ENCODE measurements at regions not wholly inside any gene's neighbourhood (a gene's known extent, or its start where the extent isn't known, plus 50 kb on each side); places are given as distances from the start of the nearest gene placed in this dataset.
"Not testable (repeated sequence)": the region's sequence is repeated elsewhere in the genome, so short reads cannot be mapped to it uniquely, and the experiment has no call there.

DNA sequence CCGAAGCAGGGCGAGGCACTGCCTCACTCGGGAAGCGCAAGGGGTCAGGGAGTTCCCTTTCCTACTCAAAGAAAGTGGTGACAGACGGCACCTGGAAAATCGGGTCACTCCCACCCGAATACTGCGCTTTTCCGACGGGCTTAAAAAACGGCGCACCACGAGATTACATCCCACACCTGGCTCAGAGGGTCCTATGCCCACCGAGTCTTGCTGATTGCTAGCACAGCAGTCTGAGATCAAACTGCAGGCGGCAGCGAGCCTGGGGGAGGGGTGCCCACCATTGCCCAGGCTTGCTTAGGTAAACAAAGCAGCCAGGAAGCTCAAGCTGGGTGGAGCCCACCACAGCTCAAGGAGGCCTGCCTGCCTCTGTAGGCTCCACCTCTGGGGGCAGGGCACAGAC is 549.4 kb downstream of the KIF20B start:
- not testable (repeated sequence) for DNase-seq (ENCODE audit: low read depth in 2 of 2)

DNA sequence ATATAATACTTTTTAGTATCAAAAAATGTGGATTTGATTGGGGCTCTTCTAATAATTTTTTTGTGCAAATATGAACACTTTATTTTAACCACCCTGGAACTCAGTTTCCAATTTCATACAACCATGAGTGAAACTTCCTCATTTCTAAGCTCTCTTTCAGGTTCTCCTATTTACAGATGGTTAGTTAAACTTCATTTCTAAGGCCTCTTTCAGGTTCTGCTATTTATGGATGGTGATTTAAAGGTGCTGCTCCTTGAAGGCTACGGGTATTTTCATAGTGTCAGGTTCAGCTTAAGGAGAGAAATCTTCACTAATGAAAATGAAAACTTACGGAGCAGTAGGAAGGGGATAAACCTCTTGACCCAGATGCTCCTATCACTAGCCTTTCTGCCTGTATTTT is 568.3 kb downstream of the KIF20B start:
- DNase-seq (ENCODE audit: low read depth in 2 of 2), result no peak

DNA sequence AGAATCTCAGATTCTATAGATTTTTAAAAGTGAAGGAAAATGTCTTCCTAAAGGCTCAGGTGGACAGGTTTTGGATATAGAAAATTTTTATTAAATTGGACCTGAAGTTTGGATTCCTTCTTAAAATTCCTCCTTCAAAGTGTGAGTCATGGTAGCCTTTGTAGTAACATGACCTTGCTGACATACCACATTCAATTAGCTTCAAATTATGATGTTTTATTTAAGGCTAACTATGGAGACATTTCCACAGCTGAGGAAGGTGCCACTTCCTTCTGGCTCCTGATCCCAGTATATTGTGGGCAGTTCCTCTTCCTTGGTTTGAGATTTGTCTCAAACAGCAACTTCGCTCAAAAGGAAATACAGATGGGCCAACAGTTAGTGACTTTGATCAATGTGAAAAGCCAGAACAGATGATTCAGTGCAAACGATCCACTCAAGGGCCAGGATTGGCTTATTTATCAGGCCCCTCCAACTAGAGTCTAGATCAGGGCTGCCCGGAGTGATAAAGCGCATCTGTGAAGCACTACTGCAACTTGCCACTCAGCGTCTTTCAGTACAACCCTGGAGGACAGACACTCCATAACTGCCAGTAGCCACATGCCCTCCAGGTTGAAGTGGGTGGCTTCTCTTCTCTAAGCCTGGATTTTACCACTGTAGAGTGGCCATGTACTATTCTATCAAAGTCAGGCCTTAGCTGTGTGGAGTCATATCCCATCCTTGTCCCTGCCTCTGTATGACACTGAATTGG is 573.5 kb downstream of the KIF20B start:
- no peak for DNase-seq (ENCODE audit: low read depth in 2 of 2)

DNA sequence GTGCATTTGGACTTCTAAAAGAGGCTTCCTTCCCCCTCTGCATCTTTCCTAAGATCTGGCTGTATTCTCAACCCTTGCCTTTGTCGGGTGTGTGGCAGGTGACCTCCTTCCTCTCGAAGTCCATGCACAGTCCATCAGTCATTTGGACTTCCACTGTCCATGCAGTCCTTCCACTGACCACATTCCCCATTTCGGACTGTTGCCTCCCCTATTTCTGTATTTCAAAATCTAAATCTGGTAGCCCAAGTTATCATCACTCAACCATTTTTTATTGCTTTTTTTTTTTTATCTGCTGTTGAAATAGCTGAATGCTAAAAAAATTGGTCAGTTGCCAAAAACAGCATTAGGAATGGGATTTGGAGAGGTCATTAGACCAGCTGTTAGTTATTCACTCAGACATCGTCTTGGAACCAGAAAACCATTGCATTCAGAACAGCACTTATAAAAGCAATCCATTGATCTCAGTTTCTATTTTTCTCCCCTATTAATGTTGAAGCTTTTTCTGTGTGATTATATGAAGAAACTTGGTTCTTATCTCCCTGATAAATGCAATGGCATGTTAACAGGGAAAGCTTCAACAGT is 575.6 kb downstream of the KIF20B start:
- DNase-seq (ENCODE audit: low read depth in 2 of 2), result no peak

DNA sequence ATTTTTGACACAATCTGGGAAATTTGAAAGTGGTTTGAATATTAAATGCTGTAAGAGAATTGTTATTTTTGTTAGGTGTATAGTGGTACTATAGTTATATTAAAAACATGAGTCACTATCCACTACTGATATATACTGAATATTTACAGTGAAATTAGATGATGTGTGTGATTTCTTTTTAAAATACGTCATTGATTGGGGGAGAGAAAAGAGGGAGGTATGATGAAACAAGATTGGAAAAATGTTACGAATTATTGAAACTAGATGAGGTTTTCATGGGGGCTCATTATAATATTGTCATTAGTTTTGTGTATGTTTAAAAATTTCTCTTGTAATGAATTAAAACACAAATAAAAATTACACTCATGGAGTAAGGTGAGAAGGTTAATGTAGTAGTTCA is 571.4 kb downstream of the HTR7 start:
- DNase-seq (ENCODE audit: low read depth in 2 of 2), result no peak

DNA sequence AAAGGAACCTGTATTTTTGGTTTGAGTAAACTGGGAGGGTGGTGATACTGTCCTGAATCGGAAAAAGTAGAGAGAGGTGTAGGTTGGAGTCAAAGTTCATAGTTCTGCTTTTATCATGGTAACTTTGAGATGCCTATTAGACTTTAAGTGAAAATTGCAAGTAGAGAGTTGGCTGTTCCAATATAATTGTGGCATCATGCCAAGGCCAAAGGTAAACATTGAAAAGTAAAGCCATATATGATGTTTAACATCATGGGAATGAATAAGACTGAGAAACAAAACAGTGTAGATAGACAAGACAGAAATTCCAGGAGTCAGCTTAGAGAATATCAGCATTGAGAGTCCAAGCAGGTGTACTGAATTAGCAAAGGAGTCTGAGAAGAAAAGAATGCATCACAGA is 570.9 kb downstream of the HTR7 start:
- DNase-seq (ENCODE audit: low read depth in 2 of 2), result no peak

DNA sequence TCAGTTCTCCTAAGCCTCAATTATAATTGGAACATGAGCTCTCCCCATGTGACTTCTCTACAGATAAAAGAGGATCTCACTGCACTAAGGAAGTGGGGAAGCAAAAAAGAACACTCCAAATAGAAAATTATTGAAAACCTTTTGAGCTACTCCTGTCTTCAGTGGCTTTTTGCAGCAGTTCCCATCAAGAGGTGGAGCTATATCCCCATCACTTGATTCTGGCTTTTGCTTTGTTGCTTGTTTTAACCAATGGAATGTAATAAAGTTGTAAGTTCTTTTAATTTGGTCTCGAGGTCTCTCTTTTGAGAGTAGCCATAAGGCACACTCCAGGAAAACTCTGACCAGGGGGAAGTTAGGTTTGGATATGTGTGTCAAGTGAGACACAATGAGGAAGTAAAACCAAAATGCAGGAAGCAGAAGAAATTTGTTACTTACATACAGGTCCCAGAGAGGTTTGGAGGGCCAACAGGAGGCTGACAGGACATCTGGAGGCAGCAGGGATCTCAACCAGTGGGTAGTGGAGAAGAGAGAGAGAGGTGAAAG is 569.4 kb downstream of the HTR7 start:
- DNase-seq (ENCODE audit: low read depth in 2 of 2), result no peak

DNA sequence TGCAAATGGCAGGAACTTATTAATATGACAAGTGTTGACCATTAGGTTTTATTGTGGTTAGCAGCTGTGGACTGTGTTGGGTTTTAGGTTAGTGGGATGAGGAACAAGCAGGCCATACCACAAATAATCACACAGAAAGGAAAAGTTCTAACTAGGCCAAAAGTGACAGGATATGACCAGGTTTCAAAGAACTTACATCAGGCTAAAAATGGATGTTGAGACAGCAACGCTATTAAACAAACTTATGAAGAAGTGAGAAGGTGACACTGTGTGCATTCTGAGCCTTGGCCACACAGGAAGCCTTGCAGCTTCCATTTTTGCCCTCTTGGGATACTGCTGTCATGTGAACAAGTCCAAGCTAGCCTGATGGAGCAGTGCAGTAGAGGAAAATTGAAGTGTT is 568.8 kb downstream of the HTR7 start:
- no peak for DNase-seq (ENCODE audit: low read depth in 2 of 2)

DNA sequence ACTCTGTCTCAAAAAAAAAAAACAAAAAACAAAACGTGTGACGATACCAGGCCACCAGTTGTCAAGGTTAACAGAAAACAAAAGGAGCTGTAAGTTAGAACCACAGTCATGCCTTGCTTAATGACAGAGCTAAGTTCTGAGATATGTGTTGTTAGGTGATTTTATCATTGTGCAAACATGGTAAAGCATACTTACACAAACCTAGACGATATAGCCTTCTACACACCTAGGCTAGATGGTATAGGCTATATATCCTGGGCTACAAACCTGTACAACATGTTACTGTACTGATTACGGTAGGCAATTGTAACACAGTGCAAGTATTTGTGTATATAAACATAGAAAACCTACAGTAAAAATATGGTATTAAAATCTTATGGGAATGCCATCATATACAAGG is 564.2 kb downstream of the HTR7 start:
- no peak for DNase-seq (ENCODE audit: low read depth in 2 of 2)

DNA sequence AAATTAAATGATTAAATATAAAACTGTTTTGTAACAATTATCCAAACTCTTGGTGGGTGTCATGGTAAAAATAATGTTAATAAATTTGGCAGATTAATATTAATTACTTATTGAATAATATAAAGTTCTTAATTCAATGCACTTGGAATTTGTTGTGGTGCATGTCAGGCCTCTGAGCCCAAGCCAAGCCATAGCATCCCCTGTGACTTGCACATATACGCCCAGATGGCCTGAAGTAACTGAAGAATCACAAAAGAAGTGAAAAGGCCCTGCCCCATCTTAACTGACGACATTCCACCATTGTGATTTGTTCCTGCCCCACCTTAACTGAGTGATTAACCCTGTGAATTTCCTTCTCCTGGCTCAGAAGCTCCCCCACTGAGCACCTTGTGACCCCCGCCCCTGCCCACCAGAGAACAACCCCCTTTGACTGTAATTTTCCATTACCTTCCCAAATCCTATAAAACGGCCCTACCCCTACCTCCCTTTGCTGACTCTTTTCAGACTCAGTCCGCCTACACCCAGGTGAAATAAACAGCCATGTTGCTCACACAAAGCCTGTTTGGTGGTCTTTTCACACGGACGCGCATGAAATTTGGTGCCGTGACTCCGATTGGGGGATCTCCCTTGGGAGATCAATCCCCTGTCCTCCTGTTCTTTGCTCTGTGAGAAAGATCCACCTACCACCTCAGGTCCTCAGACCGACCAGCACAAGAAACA is 562.9 kb downstream of the HTR7 start:
- not testable (repeated sequence) for DNase-seq (ENCODE audit: low read depth in 2 of 2)

DNA sequence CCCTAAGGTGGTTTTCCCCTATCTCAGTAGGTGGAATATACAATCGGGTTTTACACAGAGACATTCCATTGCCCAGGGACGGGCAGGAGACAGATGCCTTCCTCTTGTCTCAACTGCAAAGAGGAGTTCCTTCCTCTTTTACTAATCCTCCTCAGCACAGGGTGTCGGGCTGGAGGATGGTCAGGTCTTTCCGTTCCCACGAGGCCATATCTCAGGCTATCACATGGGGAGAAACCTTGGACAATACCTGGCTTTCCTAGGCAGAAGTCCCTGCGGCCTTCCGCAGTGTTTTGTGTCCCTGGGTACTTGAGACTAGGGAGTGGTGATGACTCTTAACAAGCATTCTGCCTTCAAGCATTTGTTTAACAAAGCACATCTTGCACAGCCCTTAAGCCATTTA is 555.8 kb downstream of the HTR7 start:
- not testable (repeated sequence) for DNase-seq (ENCODE audit: low read depth in 2 of 2)

DNA sequence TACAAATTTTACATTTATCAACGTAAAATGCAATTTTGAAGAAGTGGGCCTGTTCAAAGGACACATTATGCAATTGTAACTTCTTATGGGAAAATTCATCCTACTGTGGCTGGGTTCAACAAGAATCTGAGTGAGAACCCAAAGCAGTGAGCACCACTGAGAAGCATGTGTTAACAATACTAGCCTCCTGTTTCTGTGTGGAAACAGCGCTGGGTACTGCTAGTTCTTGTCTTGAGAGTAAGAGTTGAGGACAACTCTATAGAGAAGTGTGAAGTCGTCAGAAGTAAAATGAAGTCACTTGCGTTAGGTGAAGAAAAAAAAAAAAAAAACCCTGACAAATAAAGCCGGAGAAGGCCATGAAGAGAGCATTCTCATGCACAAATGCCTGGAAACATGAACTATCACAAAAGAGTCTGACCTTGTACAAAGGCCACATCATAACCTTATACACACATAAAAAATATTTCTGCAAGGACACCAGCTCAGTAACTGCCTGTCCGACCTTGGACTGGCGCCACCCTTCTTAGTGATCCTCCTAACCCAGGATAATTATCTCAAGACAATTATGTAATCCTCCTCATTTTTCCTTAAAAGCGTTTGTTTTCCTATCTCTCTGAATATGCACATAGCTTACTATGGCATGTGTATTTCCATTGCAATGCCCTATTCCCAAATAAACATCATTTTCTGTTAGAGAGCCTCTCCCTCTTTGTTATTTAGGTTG is 554.9 kb downstream of the HTR7 start:
- no peak for DNase-seq (ENCODE audit: low read depth in 2 of 2)

DNA sequence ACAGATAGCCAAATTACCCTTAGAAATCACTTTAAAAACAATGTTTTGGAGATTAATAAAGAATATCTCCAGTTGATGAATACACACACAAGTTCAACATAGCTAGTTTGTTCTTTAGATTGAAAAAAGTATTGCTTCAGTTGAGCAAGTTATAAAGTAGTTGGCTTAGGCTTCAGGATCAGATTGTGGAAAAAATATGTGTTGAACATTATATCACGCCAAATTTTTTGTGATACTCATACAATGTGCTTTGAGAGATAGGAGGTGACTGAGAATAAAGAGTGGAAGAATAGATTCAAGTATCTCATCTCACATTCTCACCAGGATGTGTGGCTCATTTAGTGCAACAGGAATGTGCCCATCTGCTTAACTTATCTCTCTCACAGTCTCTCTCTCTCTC is 553.3 kb downstream of the HTR7 start:
- DNase-seq (ENCODE audit: low read depth in 2 of 2), result no peak

DNA sequence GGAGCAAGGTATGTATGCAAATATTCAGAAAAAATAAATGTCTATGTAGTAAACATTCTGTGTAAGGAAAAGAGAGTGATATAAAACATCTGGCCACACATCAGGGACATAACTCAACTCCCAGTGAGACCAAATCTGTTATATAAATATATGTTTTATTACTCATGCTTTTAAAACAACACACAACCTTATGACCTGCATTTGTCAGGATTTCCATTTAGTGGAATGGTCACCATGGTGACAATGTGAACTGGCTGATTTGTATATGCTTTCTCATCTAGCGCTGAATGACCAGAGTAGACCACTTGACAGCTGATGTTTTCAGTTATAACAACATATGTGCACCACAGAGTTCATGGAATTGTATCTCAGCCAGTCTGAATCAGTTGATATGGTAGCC is 551.7 kb downstream of the HTR7 start:
- DNase-seq (ENCODE audit: low read depth in 2 of 2), result no peak

DNA sequence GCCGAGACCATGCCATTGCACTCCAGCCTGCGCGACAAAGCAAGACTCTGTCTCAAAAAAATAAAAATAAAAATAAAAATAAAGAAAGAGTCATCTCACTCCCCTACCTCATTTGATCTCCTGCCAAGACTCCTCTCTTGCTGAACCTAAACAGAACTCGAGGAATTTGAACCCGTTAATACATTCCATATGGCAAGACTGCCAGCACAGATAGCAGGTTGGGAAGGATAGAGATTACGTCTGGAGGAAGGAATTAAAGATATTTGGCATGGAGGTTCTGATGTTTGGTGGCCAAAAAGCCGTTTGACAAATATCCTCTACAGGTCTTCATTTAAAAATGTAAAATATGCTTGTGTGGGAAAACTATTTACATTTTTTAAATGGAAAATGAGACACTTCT is 549.6 kb downstream of the HTR7 start:
- no peak for DNase-seq (ENCODE audit: low read depth in 2 of 2)

DNA sequence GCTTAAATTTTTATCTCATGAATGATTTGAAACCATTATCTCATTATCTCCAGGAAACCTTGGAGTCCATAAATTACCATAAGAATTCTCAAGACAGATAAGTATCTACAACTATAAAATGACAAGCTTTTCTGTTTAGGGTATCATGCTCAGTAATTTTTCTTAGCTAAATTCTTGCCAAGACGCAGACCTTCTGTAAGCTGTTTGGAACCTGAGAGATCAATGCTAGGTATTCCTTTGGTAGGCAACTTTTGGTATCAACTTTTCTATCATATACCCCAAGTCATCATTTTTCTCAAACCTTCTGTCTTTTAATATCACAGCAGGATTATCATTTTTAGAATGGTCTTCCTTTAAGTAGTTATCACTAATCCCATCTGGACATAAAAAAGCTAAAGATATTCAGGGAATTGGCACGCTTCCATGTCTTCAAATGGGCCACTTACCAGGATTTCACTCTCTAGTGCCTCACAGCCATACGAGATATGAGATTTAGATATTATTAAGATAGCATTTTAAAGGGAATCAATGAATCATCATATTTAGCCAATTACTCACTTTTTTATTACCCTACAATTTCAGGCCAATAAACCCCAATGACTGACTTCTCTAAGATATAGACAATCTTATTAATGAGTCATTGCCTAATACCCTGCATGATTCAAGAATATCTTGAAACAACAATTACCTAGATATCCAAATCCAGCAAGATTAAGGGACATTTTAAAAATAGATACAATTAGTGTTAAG is 544.1 kb downstream of the HTR7 start:
- DNase-seq (ENCODE audit: low read depth in 2 of 2), result no peak

DNA sequence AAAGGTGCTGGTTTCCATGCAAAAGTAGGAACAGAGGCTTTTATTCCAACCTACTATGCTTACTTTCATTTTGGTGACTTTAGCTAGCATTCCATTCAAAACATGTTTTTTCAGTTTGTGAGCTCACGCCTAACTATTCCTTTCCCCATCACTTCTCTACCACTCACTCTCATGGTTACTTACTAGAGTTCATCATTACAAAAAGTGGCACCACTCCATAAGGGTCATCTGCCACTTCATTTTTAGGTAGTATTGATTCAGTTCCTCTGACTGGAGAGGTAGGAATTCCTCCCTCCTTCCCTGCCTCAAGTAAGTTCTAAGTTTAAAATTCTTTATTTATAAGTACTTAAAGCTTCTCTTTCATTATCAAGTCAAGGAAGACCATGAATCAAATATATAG is 543.1 kb downstream of the HTR7 start:
- DNase-seq (ENCODE audit: low read depth in 2 of 2), result no peak

DNA sequence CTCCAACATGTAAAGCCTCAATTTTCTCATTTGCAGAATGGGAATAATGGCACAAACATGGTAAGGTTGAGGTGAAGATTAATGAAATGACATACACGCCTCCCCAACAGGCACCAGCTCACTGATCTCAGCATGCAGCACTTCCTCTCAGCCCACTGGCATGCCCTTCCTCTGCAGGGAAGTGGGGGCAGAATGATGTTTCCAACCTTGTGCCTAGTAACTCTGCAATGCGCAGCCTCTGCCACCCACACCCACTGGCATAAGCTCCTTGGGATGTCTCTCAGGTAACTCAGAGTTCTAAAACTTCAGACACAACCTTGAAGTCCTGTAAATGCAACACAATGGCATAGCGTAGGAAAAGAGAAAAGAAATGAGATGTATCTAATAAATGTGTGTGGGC is 540.7 kb downstream of the HTR7 start:
- no peak for DNase-seq (ENCODE audit: low read depth in 2 of 2)

DNA sequence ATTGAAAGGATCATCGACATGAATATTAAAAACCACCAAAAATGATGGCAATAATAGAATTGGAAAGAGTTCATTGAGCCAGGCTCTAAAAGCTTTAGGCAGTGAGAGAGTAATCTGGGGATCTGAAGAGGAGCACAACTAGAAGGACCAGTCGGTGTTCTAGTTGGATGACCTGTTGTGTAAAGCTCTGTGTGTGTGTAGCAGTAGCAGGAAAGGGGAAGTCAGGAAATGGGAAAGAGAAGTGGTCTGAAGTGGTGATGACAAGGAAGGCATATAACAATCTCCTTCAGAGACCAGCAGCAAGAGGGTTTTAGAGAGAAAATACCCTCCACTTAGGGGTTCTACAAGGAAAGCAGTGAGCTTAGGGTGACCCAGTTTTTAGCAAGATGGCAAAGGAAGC is 539.2 kb downstream of the HTR7 start:
- no peak for DNase-seq (ENCODE audit: low read depth in 2 of 2)

DNA sequence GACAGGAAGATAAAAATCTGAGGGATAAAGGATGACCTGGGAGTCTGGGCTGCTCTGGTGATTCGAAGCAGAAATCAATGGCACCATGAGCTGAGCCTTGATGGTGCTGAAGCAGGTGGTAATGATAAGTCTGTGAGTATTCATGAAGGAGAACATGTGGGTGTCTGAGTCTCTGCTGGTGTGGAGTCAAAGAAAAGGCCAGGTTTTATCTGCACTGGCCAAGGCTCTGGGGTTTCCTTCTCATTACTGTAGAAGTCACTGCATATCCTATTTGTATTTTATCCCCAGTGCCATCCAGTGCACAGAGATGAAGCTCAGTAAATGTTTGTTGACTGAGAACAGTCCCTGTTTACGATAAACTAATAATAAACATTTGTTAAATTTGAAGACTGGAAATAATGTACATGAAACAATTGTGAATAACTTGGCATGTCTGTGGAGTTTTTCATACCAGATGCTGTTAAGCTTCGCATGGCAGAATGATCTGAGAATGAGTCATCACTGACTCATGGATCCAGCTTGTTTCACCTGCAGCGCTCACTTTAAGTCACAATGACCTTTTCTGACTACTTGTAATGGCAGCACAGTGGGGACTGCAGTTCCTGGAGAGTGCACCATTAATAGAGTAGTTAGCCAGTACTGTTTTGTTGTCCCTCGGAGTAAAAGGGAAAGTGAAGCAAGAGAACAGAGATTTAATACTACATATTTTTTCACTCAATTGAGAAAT is 538.5 kb downstream of the HTR7 start:
- no peak for DNase-seq (ENCODE audit: low read depth in 2 of 2)
